GM23248 (cell line): ENCODE measurements at regions not wholly inside any gene's neighbourhood (a gene's known extent, or its start where the extent isn't known, plus 50 kb on each side); places are given as distances from the start of the nearest gene placed in this dataset.

Experiments used
- EZH2 ChIP-seq: fragments of 200-600 bp; sonication (generic); IDR thresholded peaks from 2 replicates; pipeline ENCODE4 v1.6.1; 2018; ENCODE audit warnings: antibody characterized with exemption, mild to moderate bottlenecking; ENCODE audit not compliant: insufficient read depth, poor library complexity, severe bottlenecking
- EZH2phosphoT487 ChIP-seq: fragments of 200-600 bp; sonication (generic); IDR thresholded peaks from 2 replicates; pipeline ENCODE4 v1.6.1; 2018; ENCODE audit warnings: antibody characterized with exemption, moderate library complexity, mild to moderate bottlenecking, low read depth; ENCODE audit not compliant: insufficient read depth

DNA sequence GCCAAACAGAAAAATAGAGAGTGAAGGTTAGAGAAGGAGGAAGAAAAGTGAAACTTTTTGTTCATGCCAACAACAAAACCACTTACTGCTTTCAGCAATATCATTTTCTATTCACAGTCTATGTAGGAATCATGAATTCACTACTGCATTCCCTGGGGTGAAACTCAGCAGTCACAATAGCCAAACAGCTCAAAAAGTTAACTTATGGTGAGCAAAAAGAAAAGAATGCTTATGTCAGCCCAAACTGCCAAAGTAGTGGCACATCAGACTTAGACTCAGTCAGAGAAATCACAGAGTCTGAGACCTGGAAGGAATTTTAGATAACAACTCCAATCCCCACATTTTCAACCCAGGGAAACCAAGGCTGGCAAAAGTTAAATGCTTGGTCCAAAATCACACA is 238.7 kb upstream of the TMCO5A start:
- no peak for TF ChIP-seq EZH2
- no peak for TF ChIP-seq EZH2phosphoT487
